NCI-H2196 (cell line): ENCODE measurements at regions not wholly inside any gene's neighbourhood (a gene's known extent, or its start where the extent isn't known, plus 50 kb on each side); places are given as distances from the start of the nearest gene placed in this dataset.

Source experiments
- DNase-seq: peaks from one replicate; lab custom pipeline; 2025; ENCODE audit not compliant: unreplicated experiment; lab: John Stamatoyannopoulos, UW

DNA sequence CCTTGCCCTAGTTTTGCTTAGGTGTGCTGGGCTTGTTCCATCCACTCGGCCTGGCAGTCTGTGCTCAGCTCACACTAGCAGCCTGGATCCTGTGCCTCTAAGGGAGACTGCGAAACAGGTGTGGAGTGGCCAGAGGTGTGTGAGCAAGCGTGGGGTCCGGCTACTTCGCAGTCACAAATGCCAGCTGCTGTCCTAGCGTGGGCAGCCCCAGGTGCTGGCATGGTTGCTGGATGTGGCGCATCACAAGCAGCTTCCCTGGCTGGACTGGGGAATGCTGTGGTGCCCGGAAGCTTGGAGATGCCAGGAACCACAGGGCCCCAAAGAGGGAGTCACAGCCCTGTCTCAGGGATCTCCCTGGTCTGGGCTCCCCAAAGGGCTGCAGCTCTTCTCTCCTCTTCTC lies 119.0 kb upstream of the TMEFF2 start:
- no peak for DNase-seq

DNA sequence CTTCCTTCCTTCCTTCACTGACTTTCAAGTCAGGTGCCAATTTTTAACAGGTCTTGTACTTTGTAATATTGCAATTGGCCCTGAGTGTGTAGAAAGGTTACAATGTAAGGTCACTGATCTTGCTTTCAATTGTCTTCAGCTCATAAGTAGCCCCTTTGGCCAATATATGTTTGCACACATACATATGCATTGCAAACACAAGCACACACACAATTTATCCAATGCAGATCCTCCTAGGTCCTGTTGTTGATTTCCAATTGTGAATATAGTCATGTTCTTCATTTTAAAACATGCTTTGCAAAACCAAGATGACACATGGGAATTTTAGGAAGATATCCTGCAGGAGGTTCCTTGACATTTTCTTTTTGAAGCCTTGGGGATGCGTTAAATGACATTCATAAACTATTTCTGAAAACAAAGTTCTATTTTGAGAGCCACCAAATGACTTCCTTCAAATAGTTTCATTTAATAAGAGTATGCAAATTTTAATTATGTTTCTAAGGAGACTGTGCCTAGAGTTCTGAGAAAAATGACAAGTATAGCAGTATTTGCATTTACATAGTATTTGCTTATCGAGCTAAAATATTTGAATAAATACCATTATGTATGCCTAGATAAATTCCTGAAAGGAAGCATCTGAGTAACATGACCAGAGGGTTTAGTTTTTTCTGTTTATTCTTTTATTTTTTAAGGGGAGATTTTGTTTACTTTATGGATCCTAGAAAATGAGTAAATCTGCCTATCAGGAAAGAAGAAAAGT lies 117.1 kb upstream of the TMEFF2 start:
- DNase-seq, result no peak

DNA sequence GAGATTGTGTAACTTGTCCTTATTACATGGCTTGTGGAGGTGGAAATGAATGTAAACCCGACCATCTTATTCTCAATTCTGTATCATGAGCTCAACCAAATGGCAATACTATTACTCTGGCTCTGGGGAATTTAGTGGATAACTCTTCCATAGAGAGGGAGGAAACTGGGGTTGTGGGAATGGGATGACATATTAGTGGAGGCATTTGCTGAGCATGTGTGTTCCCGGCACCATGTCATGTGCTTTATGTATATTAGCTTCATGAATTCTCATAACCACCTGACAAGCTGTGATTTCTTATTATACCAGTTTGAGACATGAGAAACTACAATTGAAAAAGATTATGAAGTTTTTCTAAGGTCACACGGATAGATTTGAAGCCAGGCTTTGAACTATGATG lies 112.8 kb upstream of the TMEFF2 start:
- DNase-seq, result no peak

DNA sequence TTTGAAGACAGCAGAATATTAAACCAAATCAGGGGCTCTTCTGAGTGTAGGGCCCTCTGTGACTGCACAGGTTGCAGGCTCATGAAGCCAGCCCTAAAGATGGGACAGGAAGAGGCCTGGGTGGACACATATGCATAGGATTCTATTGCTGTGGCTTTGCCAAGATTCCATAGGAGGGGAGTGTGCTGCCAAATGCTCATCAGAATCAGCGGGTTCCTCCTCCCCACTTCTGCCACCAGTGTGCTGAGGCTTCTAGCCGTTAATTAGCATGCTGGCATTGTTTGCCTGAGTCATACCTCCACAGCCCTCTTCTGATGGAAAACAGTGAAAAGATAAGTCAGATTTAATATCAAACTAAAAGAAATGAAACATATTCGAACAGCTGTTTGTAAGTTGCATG lies 103.9 kb upstream of the TMEFF2 start:
- DNase-seq, result no peak

DNA sequence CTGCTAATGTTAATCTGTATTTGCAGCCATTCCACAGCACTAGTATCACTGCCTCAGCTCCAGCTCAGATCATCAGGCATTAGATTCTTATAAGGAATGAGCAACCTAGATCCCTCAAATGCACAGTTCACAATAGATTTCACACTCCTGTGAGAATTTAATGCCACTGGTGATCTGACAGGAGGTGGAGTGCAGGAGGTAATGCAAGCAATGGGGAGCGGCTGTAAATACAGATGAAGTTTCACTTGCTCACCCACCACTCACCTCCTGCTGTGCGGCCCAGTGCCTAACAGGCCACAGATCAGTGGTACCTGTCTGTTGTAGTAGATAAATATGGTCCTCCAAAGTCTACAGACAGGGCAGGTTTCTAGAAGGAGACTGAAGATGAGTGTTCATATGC lies 97.7 kb upstream of the TMEFF2 start:
- no peak for DNase-seq

DNA sequence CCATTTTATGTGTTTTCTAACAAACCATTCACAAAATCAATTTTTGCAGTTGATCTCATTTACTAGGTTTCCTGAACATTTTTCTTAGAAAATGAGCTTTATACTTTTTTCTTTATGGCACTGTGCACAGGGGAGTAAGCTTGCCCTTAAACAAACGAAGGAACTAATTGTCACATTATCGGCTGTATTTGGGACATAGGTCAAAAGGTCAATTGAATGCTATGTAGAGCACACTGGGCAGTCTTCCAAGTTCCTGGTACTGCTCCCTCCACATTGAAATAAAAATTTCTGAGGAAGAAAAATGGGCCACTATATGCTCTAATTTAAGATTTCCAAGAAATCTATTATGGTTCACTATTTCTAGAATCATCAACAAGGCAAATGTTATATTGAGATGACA lies 93.6 kb upstream of the TMEFF2 start:
- no peak for DNase-seq

DNA sequence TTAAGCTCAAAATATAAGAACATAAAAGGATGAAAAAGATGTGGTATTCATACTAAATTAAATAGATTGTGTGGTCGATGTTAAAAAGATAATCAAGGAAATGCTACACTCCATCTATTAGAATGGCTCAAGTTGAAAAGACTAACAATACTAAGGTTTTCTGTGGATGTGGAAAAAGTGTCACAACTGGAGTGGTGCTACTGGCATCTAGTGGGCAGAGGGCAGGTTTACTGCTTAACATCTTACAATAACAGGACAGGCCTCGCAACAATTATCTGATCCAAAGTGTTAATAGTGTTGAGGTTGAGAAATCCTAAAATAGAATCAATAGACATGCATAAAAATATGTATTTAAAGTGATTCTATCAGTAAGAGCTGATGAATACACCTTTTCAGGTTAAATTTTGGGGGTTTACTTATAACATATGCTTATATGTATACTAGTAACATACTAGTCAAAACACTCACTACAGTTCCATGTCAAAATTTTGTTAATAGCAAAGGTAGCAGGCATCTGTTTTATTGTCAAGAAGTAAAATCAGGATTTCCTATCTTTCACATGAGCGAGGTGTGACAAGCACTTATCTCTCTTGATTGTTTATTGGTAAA lies 91.5 kb upstream of the TMEFF2 start:
- no peak for DNase-seq

DNA sequence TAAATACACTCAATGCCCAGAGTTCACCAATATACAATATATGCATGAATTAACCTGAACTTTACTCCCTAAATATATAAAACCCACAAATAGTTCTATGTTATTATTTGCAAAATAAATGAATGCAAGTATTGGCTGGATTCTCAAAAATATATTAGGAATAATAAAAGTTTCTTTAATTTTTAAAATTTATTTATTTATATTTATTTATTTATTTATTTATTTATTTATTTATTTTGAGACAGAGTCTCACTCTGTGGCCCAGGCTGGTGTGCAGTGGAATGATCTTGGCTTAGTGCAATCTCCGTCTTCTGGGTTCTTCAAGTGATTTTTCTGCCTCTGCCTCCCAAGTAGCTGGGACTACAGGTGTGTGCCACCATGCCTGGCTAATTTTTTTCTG lies 88.7 kb upstream of the TMEFF2 start:
- no peak for DNase-seq

DNA sequence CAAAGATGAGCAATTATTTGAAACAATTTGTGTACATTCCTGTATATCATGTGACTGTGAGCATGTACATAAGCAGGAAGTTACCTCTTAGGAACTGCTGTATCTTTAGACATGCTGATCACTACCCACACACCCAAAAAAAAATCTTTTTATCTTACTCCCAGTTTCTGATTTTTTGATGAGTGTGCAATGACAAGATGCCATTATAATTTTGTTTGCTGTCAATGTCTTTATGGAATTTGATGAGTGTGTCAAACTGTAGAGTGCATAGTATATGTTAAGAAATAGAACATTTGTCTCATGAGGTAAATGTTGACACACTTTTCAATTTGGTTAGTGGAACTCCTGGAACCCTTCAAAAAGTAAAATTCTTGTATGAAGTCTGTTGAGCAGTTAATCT lies 84.0 kb upstream of the TMEFF2 start:
- no peak for DNase-seq

DNA sequence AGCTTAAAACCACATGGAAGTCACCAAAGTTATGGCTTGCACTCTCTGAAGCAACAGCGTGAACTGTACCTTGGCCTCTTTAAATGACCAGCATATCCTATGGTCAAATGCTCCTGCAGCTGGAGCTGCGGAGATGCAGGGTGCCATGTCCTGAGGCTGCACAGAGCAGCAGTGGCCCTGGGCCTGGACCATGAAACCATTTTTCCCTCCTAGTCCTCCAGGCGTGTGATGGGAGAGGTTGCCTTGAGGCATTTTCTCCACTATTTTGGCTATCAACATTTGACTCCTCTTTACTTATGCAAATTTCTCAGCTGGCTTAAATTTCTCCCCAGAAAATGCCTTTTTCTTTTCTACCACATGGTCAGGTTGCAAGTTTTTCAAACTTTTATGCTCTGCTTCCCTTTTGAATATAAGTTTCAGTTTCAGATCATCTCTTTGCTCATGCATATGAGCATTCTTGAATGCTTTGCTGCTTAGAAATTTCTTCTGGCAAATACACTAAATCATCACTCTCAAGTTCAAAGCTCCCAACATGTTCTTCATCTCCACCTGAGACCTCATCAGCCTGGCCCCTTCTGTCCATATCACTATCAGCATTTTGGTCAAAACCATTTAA lies 82.9 kb upstream of the TMEFF2 start:
- no peak for DNase-seq

DNA sequence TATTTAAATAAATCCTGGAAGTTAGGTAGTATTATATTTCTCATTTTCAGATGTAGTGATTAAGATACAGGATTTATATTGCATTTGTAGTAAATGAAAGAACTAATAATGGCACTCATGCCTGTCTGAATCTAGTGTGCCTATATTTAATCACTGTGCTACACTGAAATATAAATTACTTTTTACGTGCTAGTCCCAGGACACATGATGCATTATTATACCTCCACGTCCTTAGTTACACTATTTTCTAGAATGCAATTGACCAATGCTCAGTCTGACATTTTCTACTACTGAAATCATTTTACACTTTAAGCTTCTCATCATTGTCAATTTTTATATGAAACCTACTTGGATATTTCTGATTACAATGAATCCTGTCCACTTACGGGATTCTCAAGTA lies 80.9 kb upstream of the TMEFF2 start:
- no peak for DNase-seq

DNA sequence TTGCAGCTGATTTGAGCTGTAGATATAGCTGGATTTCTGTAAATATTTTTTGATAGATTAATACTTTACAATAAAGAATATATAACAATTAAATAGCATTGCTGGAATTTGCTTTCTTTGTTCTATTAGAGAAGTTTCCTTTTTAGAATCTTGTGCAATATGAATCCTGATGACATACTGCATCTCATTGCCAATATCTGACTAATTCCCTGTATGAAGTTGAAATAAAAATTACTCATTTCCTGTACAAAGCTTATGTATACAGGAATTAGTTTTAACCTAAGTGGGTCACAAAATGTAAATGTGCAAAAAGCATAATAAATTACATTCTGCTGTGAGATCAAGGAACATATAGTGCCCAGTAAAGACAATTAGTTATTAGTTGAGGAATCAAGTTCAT lies 72.8 kb upstream of the TMEFF2 start:
- no peak for DNase-seq

DNA sequence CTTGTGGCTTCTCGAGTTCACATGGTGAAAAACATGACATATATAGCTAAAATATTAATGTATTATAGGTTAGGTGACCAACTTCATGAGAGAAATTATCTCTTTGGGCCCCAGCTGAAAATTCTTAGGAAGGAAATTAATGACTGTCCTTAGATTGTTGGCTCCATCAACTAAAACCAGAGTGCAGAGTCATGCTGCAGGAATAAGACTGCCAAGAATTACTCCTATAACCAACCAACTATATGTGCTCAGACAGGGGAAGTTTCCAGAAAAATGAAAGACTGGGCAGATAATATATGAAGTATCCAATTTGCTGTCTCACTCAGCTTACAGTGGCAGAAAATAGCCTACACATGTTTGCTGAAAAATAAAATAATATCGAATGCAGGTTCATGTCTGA lies 71.0 kb upstream of the TMEFF2 start:
- DNase-seq, result no peak

DNA sequence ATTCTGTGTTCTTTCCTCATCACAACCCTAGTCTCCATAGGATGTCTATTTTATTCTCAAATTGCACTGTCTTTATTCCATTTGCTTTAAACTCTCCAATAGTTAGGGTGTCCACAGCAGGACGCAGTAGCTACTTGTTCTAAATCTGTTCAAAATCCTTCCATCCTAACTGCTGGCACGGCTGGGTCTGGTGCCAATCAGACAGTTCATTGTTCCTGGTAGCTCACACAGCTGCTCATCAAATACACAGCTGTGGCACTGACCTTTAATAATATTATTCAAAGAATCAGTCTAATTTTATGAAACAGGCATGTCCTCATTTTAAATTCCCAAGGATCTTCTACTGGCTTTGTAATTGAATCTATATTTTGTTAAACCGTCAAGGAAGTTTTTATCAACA lies 59.7 kb upstream of the TMEFF2 start:
- DNase-seq, result no peak

DNA sequence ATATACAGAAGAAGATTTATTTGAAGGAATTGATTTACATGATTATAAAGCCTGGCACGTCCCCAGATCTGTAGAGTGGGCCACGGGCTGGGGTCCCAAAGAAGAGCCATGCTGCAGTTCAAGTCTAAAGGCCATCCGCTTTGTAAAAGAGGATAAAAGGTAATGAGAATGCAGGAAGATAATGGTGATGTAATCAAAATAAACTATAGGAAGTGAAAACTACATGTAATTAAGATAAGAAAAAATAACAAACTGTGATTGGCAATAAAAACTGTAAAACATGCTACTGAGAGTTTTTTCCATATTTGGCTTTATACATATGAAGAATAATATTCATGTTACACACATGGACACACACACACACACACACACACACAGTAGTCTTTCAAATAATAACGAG lies 59.0 kb upstream of the TMEFF2 start:
- DNase-seq, result no peak

DNA sequence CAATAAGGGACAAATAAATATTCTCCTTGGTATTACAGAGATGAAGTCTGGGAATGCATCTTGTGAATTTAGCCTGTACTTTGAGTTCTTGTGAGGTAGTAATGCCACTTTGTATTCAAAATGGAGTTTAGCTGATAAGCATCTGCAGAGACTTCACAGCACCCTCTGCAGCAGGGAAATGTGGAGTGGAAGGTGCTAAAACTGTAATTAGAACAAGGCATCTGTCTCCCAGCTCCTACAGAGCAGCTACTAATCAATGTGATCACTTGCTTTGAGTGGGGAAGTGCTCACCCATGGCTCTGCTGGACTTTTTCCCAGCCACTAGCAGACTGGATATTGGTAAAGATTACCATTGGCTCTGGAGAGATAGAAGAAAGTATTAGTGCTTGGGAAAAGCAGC lies 56.2 kb upstream of the TMEFF2 start:
- DNase-seq, result no peak

DNA sequence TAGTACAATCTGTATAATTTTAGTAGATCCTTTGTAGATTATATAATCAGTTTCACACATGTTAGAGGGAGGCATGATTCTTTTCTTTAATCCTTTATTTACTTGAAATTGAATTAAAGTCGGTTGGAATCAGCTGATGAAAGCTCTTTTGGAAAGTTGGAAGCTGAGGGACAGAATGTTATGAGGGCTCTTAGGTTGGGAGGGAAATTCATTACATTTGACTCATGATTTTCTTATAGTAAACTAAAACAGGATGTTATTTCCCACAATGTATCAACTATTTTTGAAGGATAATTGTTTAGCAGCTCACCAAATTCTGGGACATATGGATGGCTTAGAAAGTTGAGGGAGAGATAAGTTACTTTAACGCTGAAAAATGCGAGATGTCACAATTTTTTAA lies 52.7 kb upstream of the TMEFF2 start:
- no peak for DNase-seq

DNA sequence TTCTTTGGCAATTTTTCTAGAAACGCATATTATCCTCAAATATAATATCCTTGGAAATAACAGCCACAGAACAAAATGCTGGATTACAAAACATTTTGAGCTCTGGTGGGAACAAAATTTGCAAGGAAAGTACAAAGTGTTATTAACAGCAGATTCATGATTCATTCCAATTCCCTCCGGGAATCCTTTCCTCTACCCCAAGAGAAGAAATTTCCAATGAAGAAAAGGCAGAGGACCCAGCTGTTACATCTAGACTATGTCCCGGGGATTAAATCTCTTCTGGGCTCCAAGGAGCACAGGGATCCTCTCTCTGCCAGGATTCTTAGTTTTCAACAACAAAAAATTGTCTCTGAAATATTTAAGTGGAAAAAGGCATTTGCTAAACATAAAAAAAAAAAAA lies 51.6 kb upstream of the TMEFF2 start:
- no peak for DNase-seq

DNA sequence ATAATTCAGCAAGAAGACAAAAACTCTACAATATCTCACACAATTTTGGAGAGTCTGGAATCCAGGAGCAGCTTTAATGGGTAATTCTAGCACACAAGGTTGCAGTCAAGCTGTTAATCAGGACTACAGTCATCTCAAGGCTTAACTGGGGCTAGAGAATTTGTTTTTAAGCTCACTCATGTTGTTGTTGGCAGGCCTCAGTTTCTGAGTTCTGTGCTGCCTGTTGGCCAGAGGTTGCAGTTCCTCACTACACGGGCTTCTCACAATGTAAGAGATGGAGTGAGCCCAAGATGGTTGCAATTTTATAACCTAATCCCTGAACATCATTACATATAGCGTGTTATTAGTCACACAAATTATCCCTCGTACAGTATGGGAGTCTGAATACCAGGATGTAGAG lies 50.6 kb upstream of the TMEFF2 start:
- no peak for DNase-seq
